Spleen (tissue), 11 donors: ENCODE measurements at regions not wholly inside any gene's neighbourhood (a gene's known extent, or its start where the extent isn't known, plus 50 kb on each side); places are given as distances from the start of the nearest gene placed in this dataset.

Experiments used
- DNase-seq: peaks from one replicate; pipeline ENCODE4 v3.0.0-alpha.2; 2020
- H3K27ac ChIP-seq, 8 donors: fragments of 200-600 bp; sonication (generic) in 7 of 8; 1 replicate in 4 of 8; 2 replicates in 4 of 8; pipeline versions ENCODE4 v1.5.0 to v1.8.0; 2016 to 2021; ENCODE audit warnings: inconsistent platforms in 4 of 8, mild to moderate bottlenecking in 4 of 8, moderate library complexity in 1 of 8
- H3K27me3 ChIP-seq, 7 donors: fragments of 200-600 bp; sonication (generic) in 6 of 7; replicated peaks in 1 of 7; 1 replicate in 4 of 7; 2 replicates in 3 of 7; pipeline versions ENCODE4 v1.5.0 to v1.8.0; 2016 to 2021; ENCODE audit warnings: inconsistent platforms in 3 of 7, mild to moderate bottlenecking in 1 of 7
- H3K36me3 ChIP-seq, 6 donors: fragments of 200-600 bp; sonication (generic) in 5 of 6; 1 replicate in 4 of 6; 2 replicates in 2 of 6; pipeline versions ENCODE4 v1.5.0 to v1.8.0; 2016 to 2021; ENCODE audit warnings: inconsistent platforms in 2 of 6
- H3K4me1 ChIP-seq, 6 donors: fragments of 200-600 bp; sonication (generic) in 5 of 6; 1 replicate in 3 of 6; 2 replicates in 3 of 6; pipeline versions ENCODE4 v1.5.0 to v1.8.0; 2016 to 2021; ENCODE audit warnings: inconsistent platforms in 3 of 6
- H3K4me3 ChIP-seq, 8 donors: fragments of 200-600 bp; sonication (generic) in 7 of 8; 1 replicate in 4 of 8; 2 replicates in 4 of 8; pipeline versions ENCODE4 v1.5.0 to v1.8.0; 2016 to 2021; ENCODE audit warnings: inconsistent platforms in 4 of 8, mild to moderate bottlenecking in 4 of 8, moderate library complexity in 2 of 8
- H3K9me3 ChIP-seq, 8 donors: fragments of 200-600 bp; sonication (generic) in 7 of 8; 1 replicate in 4 of 8; 2 replicates in 4 of 8; pipeline versions ENCODE4 v1.5.0 to v1.8.0; 2016 to 2021; ENCODE audit warnings: inconsistent platforms in 4 of 8
- POLR2A ChIP-seq, 3 donors: fragments of 450-650 bp; IDR thresholded peaks; one replicate each; pipeline ENCODE4 v1.5.1; 2017; ENCODE audit warnings: antibody characterized with exemption in 3 of 3, mild to moderate bottlenecking in 1 of 3
- POLR2AphosphoS5 ChIP-seq, 3 donors: sonication (generic); formaldehyde crosslinking; IDR thresholded peaks; one replicate each; pipeline ENCODE4 v1.5.1; 2017; ENCODE audit warnings: antibody characterized with exemption in 3 of 3
- WGBS, 5 donors: extraction: QIAGEN DNeasy Blood & Tissue Kit in 3 of 5; methylation state at CpG; one replicate each; pipeline versions ENCODE4 v1.1.5 to v1.1.7; 2013 to 2018; 5-methylcytosine and 5-hydroxymethylcytosine counted together
- intact Hi-C: fragments of 100-400 bp; cut with DNase I; formaldehyde crosslinking; loops from one replicate; pipeline ENCODE4 v1.15.0; 2023; ENCODE audit warnings: low total_unique reads
- TF ChIP-seq, protein P1 (sequence below), 11 experiments: fragments of 200-600 bp in 7 of 11; fragments of 450-650 bp in 4 of 11; sonication (generic) in 4 of 11; IDR thresholded peaks in 8 of 11; conservative IDR thresholded peaks in 3 of 11; 1 replicate in 7 of 11; 2 replicates in 4 of 11; pipeline versions ENCODE4 v1.4.0 to v1.8.0; 2016 to 2021; ENCODE audit warnings: antibody characterized with exemption in 11 of 11, inconsistent platforms in 4 of 11, mild to moderate bottlenecking in 1 of 11
- donor health status: healthy with polysubstance abuse.
- donor health status: DM: no; HTN: no; CAD: no; lungs with moderate emphysema.
- donor health status: DM: no; HTN: no; CAD: no.
- donor health status: Bipolar disorder and iron deficiency.
- donor health status: healthy.
- donor health status: DM: no; HTN: no; CAD: no.
- donor health status: DM: yes; HTN: yes; CAD: no.

DNA sequence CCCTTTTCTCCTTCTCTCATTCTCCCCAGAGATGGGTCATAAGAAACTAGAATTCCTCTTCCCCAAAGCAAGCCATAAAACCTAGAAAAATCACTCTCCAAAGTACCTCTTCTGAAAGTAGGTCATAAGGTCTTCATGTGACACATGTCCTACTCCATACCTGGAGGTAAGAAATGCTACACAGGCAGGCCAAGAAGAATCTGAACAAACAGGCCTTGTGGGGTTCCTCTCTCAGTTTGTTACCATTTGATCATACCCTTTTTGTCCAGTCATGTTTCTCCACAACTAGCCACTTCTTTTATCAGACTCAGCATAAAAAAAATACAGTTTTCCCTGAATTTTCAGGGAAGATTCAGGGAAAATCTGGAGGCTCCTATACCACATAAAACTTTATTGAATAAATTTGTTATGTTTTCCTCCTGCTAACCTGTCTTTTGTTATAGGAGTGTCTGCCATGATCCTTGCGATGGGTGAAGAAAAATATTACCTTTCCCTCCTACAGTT is 134.4 kb upstream of the LMO4 start:
- intact Hi-C loops = no loop called here
- Histone ChIP-seq H3K36me3 (no peaks in the 10 kb centered on the region), H3K4me1 (no peaks in the 10 kb centered on the region), H3K9me3 (peaks cover 0 to 19% (median 13%) of the 10 kb centered on the region in 8 donors), H3K27me3 (peaks cover 0 to 7% (median 0%) of the 10 kb centered on the region in 7 donors), H3K4me3 (no peak overlapping the region), H3K27ac (no peak overlapping the region)
- no peak for DNase-seq
- TF ChIP-seq POLR2A (IDR thresholded peaks at IDR 0.05) (no peak), POLR2AphosphoS5 (IDR thresholded peaks at IDR 0.05) (no peak)
- TF ChIP-seq, protein P1, sequence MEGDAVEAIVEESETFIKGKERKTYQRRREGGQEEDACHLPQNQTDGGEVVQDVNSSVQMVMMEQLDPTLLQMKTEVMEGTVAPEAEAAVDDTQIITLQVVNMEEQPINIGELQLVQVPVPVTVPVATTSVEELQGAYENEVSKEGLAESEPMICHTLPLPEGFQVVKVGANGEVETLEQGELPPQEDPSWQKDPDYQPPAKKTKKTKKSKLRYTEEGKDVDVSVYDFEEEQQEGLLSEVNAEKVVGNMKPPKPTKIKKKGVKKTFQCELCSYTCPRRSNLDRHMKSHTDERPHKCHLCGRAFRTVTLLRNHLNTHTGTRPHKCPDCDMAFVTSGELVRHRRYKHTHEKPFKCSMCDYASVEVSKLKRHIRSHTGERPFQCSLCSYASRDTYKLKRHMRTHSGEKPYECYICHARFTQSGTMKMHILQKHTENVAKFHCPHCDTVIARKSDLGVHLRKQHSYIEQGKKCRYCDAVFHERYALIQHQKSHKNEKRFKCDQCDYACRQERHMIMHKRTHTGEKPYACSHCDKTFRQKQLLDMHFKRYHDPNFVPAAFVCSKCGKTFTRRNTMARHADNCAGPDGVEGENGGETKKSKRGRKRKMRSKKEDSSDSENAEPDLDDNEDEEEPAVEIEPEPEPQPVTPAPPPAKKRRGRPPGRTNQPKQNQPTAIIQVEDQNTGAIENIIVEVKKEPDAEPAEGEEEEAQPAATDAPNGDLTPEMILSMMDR (IDR thresholded peaks at IDR 0.05 in 8 of 11, conservative IDR thresholded peaks at IDR 0.05 in 3 of 11) = no peak
- 95 to 100% (median 98%) methylated on average over 1 of the region's 1 CpG for WGBS, 5 donors

DNA sequence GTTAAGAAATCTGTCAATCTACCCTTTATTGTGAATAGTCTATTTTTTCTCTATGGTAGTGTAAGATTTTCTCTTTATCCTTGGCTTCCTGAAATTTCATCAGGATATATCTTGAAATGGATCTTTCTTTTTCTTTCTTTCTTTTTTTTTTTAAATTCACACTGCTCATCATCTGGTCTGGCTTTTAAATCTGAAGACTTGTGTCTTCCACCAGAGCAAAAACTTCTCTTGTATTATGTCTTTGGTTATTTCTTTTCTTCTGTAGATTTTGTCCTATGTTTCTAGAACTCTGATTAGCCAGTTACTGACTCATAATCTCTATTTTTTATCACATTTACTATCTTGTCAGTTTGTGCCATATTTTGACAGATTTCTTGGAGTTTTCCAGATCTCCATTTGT is 133.8 kb upstream of the LMO4 start:
- peaks cover 0 to 19% (median 13%) of the 10 kb centered on the region in 8 donors for H3K9me3 ChIP-seq
- no peak overlapping the region for H3K27ac ChIP-seq

DNA sequence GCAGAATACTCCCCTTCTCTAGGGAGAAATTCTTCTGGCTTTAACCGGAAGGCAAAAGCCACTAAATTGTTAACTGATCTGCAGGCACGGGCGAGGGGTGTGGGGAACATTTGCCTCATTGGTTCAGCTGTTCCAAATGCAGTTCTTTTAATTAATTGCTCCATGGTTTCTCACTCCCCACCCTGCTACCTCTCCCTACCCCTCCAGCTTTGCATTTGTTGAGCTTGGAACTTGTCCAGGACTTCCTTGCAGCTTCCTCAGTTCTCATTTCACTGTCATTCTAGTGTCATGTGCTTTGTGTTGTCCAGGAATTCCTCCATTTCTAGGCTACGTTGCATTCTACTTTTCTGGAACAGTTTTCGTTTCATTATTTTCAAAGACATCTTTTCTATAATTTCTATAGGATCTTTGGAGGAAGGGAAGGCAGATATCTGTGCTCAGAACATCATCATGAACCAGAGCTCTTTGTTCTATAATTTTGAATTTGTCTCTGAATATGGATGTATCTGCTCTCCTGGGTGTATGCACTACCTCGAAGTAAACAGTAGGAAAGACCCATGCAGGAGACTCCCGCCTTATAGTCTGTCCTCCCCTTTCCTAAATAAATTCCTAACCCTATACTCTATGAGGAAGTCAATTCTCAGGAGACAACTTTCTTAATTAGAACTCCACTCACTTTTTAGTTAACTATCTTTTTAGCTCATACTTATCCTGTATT is 132.4 kb upstream of the LMO4 start:
- intact Hi-C loops = no loop called here
- Histone ChIP-seq H3K27me3 (peaks cover 0 to 19% (median 0%) of the 10 kb centered on the region in 7 donors), H3K27ac (no peak overlapping the region), H3K36me3 (no peaks in the 10 kb centered on the region), H3K9me3 (peaks cover 0 to 19% (median 13%) of the 10 kb centered on the region in 8 donors), H3K4me1 (no peaks in the 10 kb centered on the region), H3K4me3 (no peak overlapping the region)
- DNase-seq = no peak
- 74 to 89% (median 78%) methylated on average over 7 of the region's 7 CpGs for WGBS, 5 donors
- no peak for TF ChIP-seq POLR2AphosphoS5 (IDR thresholded peaks at IDR 0.05)
- TF ChIP-seq POLR2A (IDR thresholded peaks at IDR 0.05) = no peak
- TF ChIP-seq, protein P1 (IDR thresholded peaks at IDR 0.05 in 8 of 11, conservative IDR thresholded peaks at IDR 0.05 in 3 of 11) = no peak

More for the DNA sequence above, 133.8 kb upstream of the LMO4 start:
- TF ChIP-seq, protein P1 (IDR thresholded peaks at IDR 0.05 in 8 of 11, conservative IDR thresholded peaks at IDR 0.05 in 3 of 11) = no peak
- TF ChIP-seq POLR2A (IDR thresholded peaks at IDR 0.05) (no peak), POLR2AphosphoS5 (IDR thresholded peaks at IDR 0.05) (no peak)
- Histone ChIP-seq H3K36me3 (no peaks in the 10 kb centered on the region), H3K4me1 (no peaks in the 10 kb centered on the region), H3K4me3 (no peak overlapping the region), H3K27me3 (peaks cover 0 to 9% (median 0%) of the 10 kb centered on the region in 7 donors)
- no peak for DNase-seq
- intact Hi-C loops = no loop called here

DNA sequence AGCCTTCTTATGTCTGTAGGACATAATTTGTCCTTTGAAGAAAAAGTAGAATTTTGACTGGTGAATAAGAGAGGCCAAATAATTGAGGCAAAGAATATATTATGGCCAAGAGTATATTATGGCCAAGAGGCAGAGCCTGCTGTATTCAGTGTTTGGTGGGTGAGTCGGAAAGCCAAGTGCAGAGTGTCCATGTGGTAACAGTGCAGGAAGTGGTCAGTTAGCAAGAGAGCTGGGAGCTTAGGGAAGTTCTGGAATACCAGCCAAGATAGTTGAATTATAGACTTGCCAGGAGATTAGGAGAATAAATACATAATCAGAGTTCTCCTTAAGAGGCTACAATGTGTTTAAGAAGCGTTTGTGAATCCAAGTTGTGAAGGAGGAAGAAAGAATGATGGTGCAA is 131.5 kb upstream of the LMO4 start:
- WGBS, 5 donors = 38 to 67% (median 59%) methylated on average over 2 of the region's 2 CpGs
- intact Hi-C loops = no loop called here
- TF ChIP-seq POLR2AphosphoS5 (IDR thresholded peaks at IDR 0.05) = no peak

More for the DNA sequence above, 131.5 kb upstream of the LMO4 start:
- Histone ChIP-seq H3K4me1 (peaks cover 0 to 3% (median 0%) of the 10 kb centered on the region in 6 donors), H3K9me3 (peaks cover 0 to 19% (median 13%) of the 10 kb centered on the region in 8 donors), H3K27me3 (peaks cover 0 to 28% (median 0%) of the 10 kb centered on the region in 7 donors), H3K36me3 (no peaks in the 10 kb centered on the region), H3K4me3 (no peak overlapping the region), H3K27ac (no peak overlapping the region)
- no peak for DNase-seq
